Liver (tissue), 7 donors: ENCODE measurements at regions not wholly inside any gene's neighbourhood (a gene's known extent, or its start where the extent isn't known, plus 50 kb on each side); places are given as distances from the start of the nearest gene placed in this dataset.

Experiments used
- DNase-seq: peaks from one replicate; pipeline ENCODE4 v3.0.0-alpha.2; 2017; ENCODE audit warnings: low spot score
- H3K27ac ChIP-seq, 2 donors: one replicate each; pipeline ENCODE4 v1.7.0; 2013; ENCODE audit warnings: inconsistent platforms in 2 of 2, low read length in 2 of 2, control low read depth in 1 of 2, low read depth in 1 of 2, mild to moderate bottlenecking in 1 of 2
- H3K27me3 ChIP-seq, 4 donors: one replicate each; pipeline versions ENCODE4 v1.6.1 to v1.7.0; 2013; ENCODE audit warnings: low read length in 3 of 4, inconsistent platforms in 1 of 4, mild to moderate bottlenecking in 1 of 4, moderate library complexity in 1 of 4; ENCODE audit not compliant: control insufficient read depth in 4 of 4, insufficient read depth in 4 of 4
- H3K36me3 ChIP-seq, 4 donors: one replicate each; pipeline versions ENCODE4 v1.6.1 to v1.7.0; 2013; ENCODE audit warnings: low read length in 3 of 4, mild to moderate bottlenecking in 3 of 4, low read depth in 1 of 4, moderate library complexity in 1 of 4; ENCODE audit not compliant: control insufficient read depth in 4 of 4, insufficient read depth in 3 of 4
- H3K4me1 ChIP-seq, 4 donors: one replicate each; pipeline versions ENCODE4 v1.6.1 to v1.7.0; 2013; ENCODE audit warnings: low read length in 3 of 4, mild to moderate bottlenecking in 3 of 4, moderate library complexity in 1 of 4; ENCODE audit not compliant: control insufficient read depth in 4 of 4, insufficient read depth in 4 of 4
- H3K4me3 ChIP-seq, 3 donors: one replicate each; pipeline versions ENCODE4 v1.6.1 to v1.7.0; 2013; ENCODE audit warnings: low read length in 3 of 3, control low read depth in 1 of 3, low read depth in 1 of 3, mild to moderate bottlenecking in 1 of 3
- H3K9ac ChIP-seq, 2 donors: one replicate each; pipeline ENCODE4 v1.7.0; 2013; ENCODE audit warnings: low read length in 2 of 2, mild to moderate bottlenecking in 2 of 2, moderate library complexity in 2 of 2, control low read depth in 1 of 2, low read depth in 1 of 2
- H3K9me3 ChIP-seq, 4 donors: one replicate each; pipeline versions ENCODE4 v1.6.1 to v1.7.0; 2013; ENCODE audit warnings: low read length in 3 of 4; ENCODE audit not compliant: control insufficient read depth in 4 of 4
- EGR1 ChIP-seq, 2 donors: IDR thresholded peaks; 2 replicates each; pipeline ENCODE4 v1.6.1; 2016 to 2018; ENCODE audit warnings: antibody characterized with exemption in 2 of 2, low read depth in 2 of 2
- FOXA1 ChIP-seq: IDR thresholded peaks from 2 replicates; pipeline ENCODE4 v1.6.1; 2016; ENCODE audit warnings: antibody characterized with exemption
- FOXA2 ChIP-seq: IDR thresholded peaks from 2 replicates; pipeline ENCODE4 v1.6.1; 2016; ENCODE audit warnings: antibody characterized with exemption
- GABPA ChIP-seq, 2 donors: IDR thresholded peaks in 1 of 2; conservative IDR thresholded peaks in 1 of 2; 2 replicates each; pipeline ENCODE4 v1.6.1; 2016; ENCODE audit warnings: antibody characterized with exemption in 2 of 2, mild to moderate bottlenecking in 1 of 2, moderate library complexity in 1 of 2
- HNF4A ChIP-seq, 2 donors: conservative IDR thresholded peaks; 2 replicates each; pipeline ENCODE4 v1.6.1; 2016; ENCODE audit warnings: antibody characterized with exemption in 2 of 2, mild to moderate bottlenecking in 2 of 2
- HNF4G ChIP-seq: IDR thresholded peaks from 2 replicates; pipeline ENCODE4 v1.6.1; 2016; ENCODE audit warnings: antibody characterized with exemption
- JUND ChIP-seq, 2 donors: IDR thresholded peaks; 2 replicates each; pipeline ENCODE4 v1.6.1; 2016; ENCODE audit warnings: antibody characterized with exemption in 2 of 2
- MAX ChIP-seq: IDR thresholded peaks from 2 replicates; pipeline ENCODE4 v1.6.1; 2016; ENCODE audit warnings: antibody characterized with exemption
- NR2F2 ChIP-seq: IDR thresholded peaks from 2 replicates; pipeline ENCODE4 v1.6.1; 2016; ENCODE audit warnings: antibody characterized with exemption
- RAD21 ChIP-seq, 2 donors: IDR thresholded peaks; 2 replicates each; pipeline ENCODE4 v1.6.1; 2016; ENCODE audit warnings: antibody characterized with exemption in 2 of 2, mild to moderate bottlenecking in 2 of 2
- REST ChIP-seq: IDR thresholded peaks from 2 replicates; pipeline ENCODE4 v1.6.1; 2016; ENCODE audit warnings: antibody characterized with exemption, mild to moderate bottlenecking
- RXRA ChIP-seq, 2 donors: IDR thresholded peaks; 2 replicates each; pipeline ENCODE4 v1.6.1; 2017 to 2018; ENCODE audit warnings: antibody characterized with exemption in 2 of 2, mild to moderate bottlenecking in 1 of 2
- SP1 ChIP-seq: IDR thresholded peaks from 2 replicates; pipeline ENCODE4 v1.6.1; 2018; ENCODE audit warnings: antibody characterized with exemption, mild to moderate bottlenecking
- TAF1 ChIP-seq: conservative IDR thresholded peaks from 2 replicates; pipeline ENCODE4 v1.6.1; 2016; ENCODE audit warnings: antibody characterized with exemption, mild to moderate bottlenecking
- YY1 ChIP-seq: IDR thresholded peaks from 2 replicates; pipeline ENCODE4 v1.6.1; 2016; ENCODE audit warnings: antibody characterized with exemption, mild to moderate bottlenecking
- WGBS: extraction: QIAGEN DNeasy Blood & Tissue Kit; methylation state at CpG from one replicate; pipeline ENCODE4 v1.1.7; 2013; 5-methylcytosine and 5-hydroxymethylcytosine counted together
- TF ChIP-seq, protein P1 (sequence below): IDR thresholded peaks from 2 replicates; pipeline ENCODE4 v1.6.1; 2016; ENCODE audit warnings: antibody characterized with exemption
- TF ChIP-seq, protein P2 (sequence below): IDR thresholded peaks from 2 replicates; pipeline ENCODE4 v1.6.1; 2016; ENCODE audit warnings: antibody characterized with exemption
- donor health status: healthy.
- donor health status: healthy.
- donor health status: healthy.
- donor health status: healthy.

GRCh38 chr10:117743509-117743908 is 201.0 kb downstream of the EMX2 start:
- TF ChIP-seq MAX (no peak), SP1 (no peak), FOXA1 (no peak), RAD21 (IDR thresholded peaks at IDR 0.05) (no peak), HNF4G (no peak), YY1 (no peak), NR2F2 (no peak), FOXA2 (no peak), REST (no peak), JUND (IDR thresholded peaks at IDR 0.05) (no peak), GABPA (IDR thresholded peaks at IDR 0.05 in 1 of 2, conservative IDR thresholded peaks at IDR 0.05 in 1 of 2) (no peak), HNF4A (conservative IDR thresholded peaks at IDR 0.05) (no peak), TAF1 (no peak)
- TF ChIP-seq, protein P1, sequence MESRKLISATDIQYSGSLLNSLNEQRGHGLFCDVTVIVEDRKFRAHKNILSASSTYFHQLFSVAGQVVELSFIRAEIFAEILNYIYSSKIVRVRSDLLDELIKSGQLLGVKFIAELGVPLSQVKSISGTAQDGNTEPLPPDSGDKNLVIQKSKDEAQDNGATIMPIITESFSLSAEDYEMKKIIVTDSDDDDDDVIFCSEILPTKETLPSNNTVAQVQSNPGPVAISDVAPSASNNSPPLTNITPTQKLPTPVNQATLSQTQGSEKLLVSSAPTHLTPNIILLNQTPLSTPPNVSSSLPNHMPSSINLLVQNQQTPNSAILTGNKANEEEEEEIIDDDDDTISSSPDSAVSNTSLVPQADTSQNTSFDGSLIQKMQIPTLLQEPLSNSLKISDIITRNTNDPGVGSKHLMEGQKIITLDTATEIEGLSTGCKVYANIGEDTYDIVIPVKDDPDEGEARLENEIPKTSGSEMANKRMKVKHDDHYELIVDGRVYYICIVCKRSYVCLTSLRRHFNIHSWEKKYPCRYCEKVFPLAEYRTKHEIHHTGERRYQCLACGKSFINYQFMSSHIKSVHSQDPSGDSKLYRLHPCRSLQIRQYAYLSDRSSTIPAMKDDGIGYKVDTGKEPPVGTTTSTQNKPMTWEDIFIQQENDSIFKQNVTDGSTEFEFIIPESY: no peak
- TF ChIP-seq, protein P2, sequence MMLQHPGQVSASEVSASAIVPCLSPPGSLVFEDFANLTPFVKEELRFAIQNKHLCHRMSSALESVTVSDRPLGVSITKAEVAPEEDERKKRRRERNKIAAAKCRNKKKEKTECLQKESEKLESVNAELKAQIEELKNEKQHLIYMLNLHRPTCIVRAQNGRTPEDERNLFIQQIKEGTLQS: no peak
- Histone ChIP-seq H3K36me3 (no peaks in the 10 kb centered on the region), H3K4me3 (no peak overlapping the region), H3K27me3 (peaks cover 0 to 8% (median 0%) of the 10 kb centered on the region in 4 donors), H3K9ac (no peak overlapping the region), H3K9me3 (no peaks in the 10 kb centered on the region), H3K27ac (no peak overlapping the region), H3K4me1 (no peaks in the 10 kb centered on the region)
- 75% methylated on average over 7 of the region's 7 CpGs for WGBS
- DNase-seq: no peak

DNA sequence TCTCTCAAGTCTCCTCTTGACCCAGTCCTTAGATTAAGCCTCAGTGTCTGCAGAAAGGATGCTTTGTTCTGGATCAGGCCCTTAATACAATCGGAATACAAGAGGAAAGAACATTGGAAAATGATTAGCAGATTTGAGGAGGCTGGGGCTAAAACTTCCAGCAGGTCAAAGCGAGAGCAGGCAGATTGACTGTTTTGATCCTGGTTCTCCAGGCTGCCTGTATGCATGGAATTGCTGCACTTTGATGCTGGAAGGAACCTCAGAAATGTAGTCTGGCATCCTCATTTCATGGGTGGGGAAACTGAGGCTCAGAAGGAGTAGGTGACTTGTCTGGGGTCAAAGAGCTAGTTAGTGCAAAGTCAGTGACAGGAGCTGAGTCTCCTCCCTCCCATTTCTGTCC is 202.8 kb downstream of the EMX2 start:
- 75% methylated on average over 2 of the region's 2 CpGs for WGBS
- H3K27ac ChIP-seq: no peak overlapping the region
- TF ChIP-seq FOXA1: no peak
- TF ChIP-seq RXRA (IDR thresholded peaks at IDR 0.05): no peak
- no peak for TF ChIP-seq HNF4A (conservative IDR thresholded peaks at IDR 0.05)
- no peak for TF ChIP-seq REST
- TF ChIP-seq HNF4G: no peak
- TF ChIP-seq JUND (IDR thresholded peaks at IDR 0.05): no peak
- no peak for TF ChIP-seq SP1
- no peak for TF ChIP-seq MAX
- TF ChIP-seq EGR1 (IDR thresholded peaks at IDR 0.05; ENCODE audit: low read depth in 2 of 2): no peak
- TF ChIP-seq YY1: no peak
- no peak for TF ChIP-seq GABPA (IDR thresholded peaks at IDR 0.05 in 1 of 2, conservative IDR thresholded peaks at IDR 0.05 in 1 of 2)
- TF ChIP-seq, protein P1: no peak
- no peak for TF ChIP-seq TAF1
- TF ChIP-seq, protein P2: no peak

More for the DNA sequence above, 202.8 kb downstream of the EMX2 start:
- H3K4me1 ChIP-seq: no peaks in the 10 kb centered on the region
- peaks cover 0 to 8% (median 0%) of the 10 kb centered on the region in 4 donors for H3K27me3 ChIP-seq
- H3K9me3 ChIP-seq: no peaks in the 10 kb centered on the region
- no peaks in the 10 kb centered on the region for H3K36me3 ChIP-seq
- DNase-seq: no peak
- no peak overlapping the region for H3K4me3 ChIP-seq
- H3K9ac ChIP-seq: no peak overlapping the region
